ENCODE measurements at regions not wholly inside any gene's neighbourhood (a gene's known extent, or its start where the extent isn't known, plus 50 kb on each side); places are given as distances from the start of the nearest gene placed in this dataset.

GRCh38 chr1:190540366-190540765 is 62.7 kb upstream of the BRINP3 start:
- Histone ChIP-seq H3K4me1 (ENCODE audit: control insufficient read depth, low read length) (no peaks in the 10 kb centered on the region), H3K27me3 (ENCODE audit: control insufficient read depth, low read length) (no peaks in the 10 kb centered on the region), H3K27ac (ENCODE audit: low read depth, low read length) (no peak overlapping the region), H3K4me3 (ENCODE audit: low read length) (no peak overlapping the region), H3K9me3 (ENCODE audit: control insufficient read depth, insufficient read depth, low read length) (no peaks in the 10 kb centered on the region), H3K9me2 (replicated peaks; ENCODE audit: control insufficient read depth, low read length) (no peaks in the 10 kb centered on the region; the same call in 1 of the 2 replicates), H3K79me2 (ENCODE audit: control insufficient read depth, low read length) (no peaks in the 10 kb centered on the region), H4K20me1 (ENCODE audit: control insufficient read depth, insufficient read depth, low read depth, low read length) (no peaks in the 10 kb centered on the region), H3K36me3 (ENCODE audit: control insufficient read depth, low read length) (no peaks in the 10 kb centered on the region), H3F3A (ENCODE audit: control insufficient read depth, insufficient read depth) (no peaks in the 10 kb centered on the region), H3K4me2 (ENCODE audit: low read length) (no peak overlapping the region)
- no peak for TF ChIP-seq EZH2phosphoT487 (IDR thresholded peaks at IDR 0.05; ENCODE audit: borderline replicate concordance, low read length)
- TF ChIP-seq CTCF (IDR thresholded peaks at IDR 0.05; ENCODE audit: low read depth, low read length, poor library complexity, severe bottlenecking) = no peak

DNA sequence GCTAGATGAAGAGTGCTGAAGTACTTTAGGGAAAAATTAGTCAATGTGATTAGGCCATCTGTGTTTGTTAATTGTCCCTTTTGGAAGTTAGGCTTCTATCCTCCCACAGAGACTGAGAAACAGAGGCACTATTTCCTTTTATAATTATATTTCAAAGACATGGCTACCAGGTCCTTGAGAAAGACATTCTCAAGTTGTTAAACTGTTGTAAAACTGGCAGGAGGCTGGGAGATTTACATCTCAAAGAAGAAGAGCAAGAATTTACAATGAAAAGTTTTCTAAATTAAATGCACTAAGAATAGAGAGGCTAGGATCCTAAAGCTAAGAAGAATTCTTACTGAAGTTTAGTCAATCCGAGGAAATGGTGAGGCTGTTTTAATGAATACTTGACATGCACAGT is 74.0 kb upstream of the BRINP3 start:
- Histone ChIP-seq H3F3A (ENCODE audit: control insufficient read depth, insufficient read depth) (no peaks in the 10 kb centered on the region), H4K20me1 (ENCODE audit: control insufficient read depth, insufficient read depth, low read depth, low read length) (no peaks in the 10 kb centered on the region), H3K9me2 (replicated peaks; ENCODE audit: control insufficient read depth, low read length) (no peaks in the 10 kb centered on the region), H3K27me3 (ENCODE audit: control insufficient read depth, low read length) (no peaks in the 10 kb centered on the region), H3K4me3 (ENCODE audit: low read length) (no peak overlapping the region), H3K27ac (ENCODE audit: low read depth, low read length) (no peak overlapping the region), H3K9me3 (ENCODE audit: control insufficient read depth, insufficient read depth, low read length) (no peaks in the 10 kb centered on the region), H3K4me1 (ENCODE audit: control insufficient read depth, low read length) (no peaks in the 10 kb centered on the region), H3K79me2 (ENCODE audit: control insufficient read depth, low read length) (no peaks in the 10 kb centered on the region), H3K36me3 (ENCODE audit: control insufficient read depth, low read length) (no peaks in the 10 kb centered on the region), H3K4me2 (ENCODE audit: low read length) (no peak overlapping the region)
- no peak for TF ChIP-seq EZH2phosphoT487 (IDR thresholded peaks at IDR 0.05; ENCODE audit: borderline replicate concordance, low read length)
- TF ChIP-seq CTCF (IDR thresholded peaks at IDR 0.05; ENCODE audit: low read depth, low read length, poor library complexity, severe bottlenecking) = no peak

GRCh38 chr1:190560161-190560681 is 82.6 kb upstream of the BRINP3 start:
- Histone ChIP-seq H3K27me3 (ENCODE audit: control insufficient read depth, low read length) (no peaks in the 10 kb centered on the region), H3K4me3 (ENCODE audit: low read length) (no peak overlapping the region), H3K4me1 (ENCODE audit: control insufficient read depth, low read length) (no peaks in the 10 kb centered on the region), H4K20me1 (ENCODE audit: control insufficient read depth, insufficient read depth, low read depth, low read length) (no peaks in the 10 kb centered on the region), H3K9me2 (replicated peaks; ENCODE audit: control insufficient read depth, low read length) (no peaks in the 10 kb centered on the region), H3K27ac (ENCODE audit: low read depth, low read length) (no peak overlapping the region), H3K9me3 (ENCODE audit: control insufficient read depth, insufficient read depth, low read length) (no peaks in the 10 kb centered on the region), H3K4me2 (ENCODE audit: low read length) (no peak overlapping the region), H3K79me2 (ENCODE audit: control insufficient read depth, low read length) (no peaks in the 10 kb centered on the region), H3F3A (ENCODE audit: control insufficient read depth, insufficient read depth) (no peaks in the 10 kb centered on the region), H3K36me3 (ENCODE audit: control insufficient read depth, low read length) (no peaks in the 10 kb centered on the region)
- TF ChIP-seq CTCF (IDR thresholded peaks at IDR 0.05; ENCODE audit: low read depth, low read length, poor library complexity, severe bottlenecking) (no peak), EZH2phosphoT487 (IDR thresholded peaks at IDR 0.05; ENCODE audit: borderline replicate concordance, low read length) (no peak)
